ENCODE measurements at regions not wholly inside any gene's neighbourhood (a gene's known extent, or its start where the extent isn't known, plus 50 kb on each side); places are given as distances from the start of the nearest gene placed in this dataset.
A peak's percentile ranks its signal among the peaks of the same experiment; 100 is the strongest.
"Not testable (repeated sequence)": the region's sequence is repeated elsewhere in the genome, so short reads cannot be mapped to it uniquely, and the experiment has no call there.

DNA sequence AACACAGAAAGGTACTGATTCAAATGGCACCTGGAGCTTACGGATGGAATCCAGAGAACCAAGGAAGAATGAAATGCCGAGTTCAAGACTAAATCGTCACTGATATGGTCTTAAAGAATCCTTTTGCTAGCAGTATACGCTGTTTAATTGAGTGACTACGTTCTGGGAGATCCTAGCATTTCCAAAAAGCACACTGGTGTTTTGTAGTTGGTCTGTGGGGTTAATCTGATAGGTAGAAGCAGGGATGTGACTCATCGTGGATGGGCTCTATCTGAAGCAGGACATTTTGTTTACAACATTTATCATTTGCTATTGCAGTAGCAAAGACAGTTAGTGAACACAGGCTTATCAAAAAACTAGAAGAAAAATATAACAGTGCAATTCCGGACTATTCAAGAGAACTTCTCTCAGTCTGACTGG lies 169.2 kb upstream of the HMGA2 start:
- no peak for DNase-seq

- DNase-seq, result no peak
Measured at GRCh38 chr12:65656156-65656882, 168.0 kb upstream of the HMGA2 start.

DNA sequence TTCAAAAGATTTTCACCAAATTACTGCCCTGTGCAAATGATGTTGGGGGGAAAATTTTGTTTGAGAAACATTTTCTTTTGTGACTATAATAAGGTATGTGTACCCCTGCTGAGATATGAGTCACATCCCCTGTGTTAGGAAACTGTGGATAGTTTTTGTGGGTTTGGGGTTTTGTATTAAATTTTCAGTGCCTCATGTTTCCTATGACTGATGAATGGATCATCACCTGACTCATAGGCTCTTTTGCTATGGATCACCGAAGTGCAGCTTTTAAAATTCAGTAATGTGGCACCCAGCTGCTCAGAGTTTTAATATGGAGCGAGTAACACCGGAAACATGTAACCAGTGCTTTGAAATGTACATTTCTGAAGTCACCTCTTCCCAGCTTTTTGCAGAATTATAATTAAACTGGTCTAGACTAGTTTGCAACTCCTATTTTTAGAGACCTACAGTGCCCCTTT lies 167.4 kb upstream of the HMGA2 start:
- DNase-seq, result no peak

DNA sequence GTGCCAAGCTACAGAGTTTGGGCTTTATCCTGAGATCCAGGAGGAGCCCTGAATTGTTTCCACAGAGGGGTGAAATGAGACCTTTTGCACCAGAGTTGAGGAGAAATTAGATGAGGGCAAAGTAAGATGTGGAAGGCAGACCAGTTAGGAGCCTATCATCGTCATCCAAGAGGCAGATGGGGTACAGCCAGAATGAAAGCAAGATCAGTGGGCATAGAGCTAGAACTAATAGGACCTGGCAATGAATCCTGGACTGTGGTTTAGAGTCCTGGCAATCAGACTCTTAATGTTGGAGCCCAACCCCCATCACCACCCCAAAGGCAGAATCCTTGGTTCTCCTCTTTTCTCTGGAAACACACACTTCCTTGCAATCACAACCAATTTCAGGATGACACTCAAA lies 166.6 kb upstream of the HMGA2 start:
- DNase-seq, result no peak

DNA sequence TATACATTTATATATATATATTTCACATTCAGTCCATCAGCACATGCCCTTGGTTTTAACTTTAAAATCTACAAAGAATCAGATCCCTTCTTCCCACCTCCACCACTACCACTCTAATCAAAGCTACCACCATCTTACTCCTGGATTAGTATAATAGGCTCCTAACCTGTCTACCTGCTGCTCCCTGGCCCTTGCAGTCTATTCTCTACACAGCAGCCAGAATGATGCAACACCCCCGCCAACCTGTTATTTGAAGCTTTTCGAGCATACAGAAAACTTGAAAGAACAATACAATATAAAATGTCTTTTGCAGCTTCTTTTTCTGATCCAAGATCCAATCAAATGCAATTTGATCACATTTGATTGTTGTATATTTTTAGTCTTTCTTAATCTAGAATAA lies 165.9 kb upstream of the HMGA2 start:
- no peak for DNase-seq

- no peak for DNase-seq
Measured at GRCh38 chr12:65659681-65660080, 164.6 kb upstream of the HMGA2 start.

- DNase-seq, result no peak
Measured at GRCh38 chr12:65660096-65660495, 164.2 kb upstream of the HMGA2 start.

GRCh38 chr12:65660836-65661235 lies 163.4 kb upstream of the HMGA2 start:
- DNase-seq, result no peak

DNA sequence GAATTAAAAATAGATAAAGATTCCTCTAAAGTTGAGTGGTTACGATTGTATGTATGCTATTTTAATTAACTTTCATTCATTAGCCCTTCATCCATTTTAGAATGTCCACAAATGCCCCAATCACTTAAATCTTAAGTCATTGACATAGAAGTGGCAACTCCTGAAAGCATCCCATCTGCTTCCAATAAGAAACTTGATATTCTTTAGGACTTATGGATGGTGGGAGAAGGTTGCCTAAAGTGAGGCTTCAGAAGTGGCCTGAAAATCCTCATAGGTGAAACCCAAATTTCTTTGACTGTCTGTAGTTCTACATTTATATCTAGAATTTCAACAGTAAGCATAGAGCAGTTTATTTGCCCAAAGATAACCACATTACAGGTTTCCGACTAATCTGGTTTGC lies 161.7 kb upstream of the HMGA2 start:
- DNase-seq, result no peak

DNA sequence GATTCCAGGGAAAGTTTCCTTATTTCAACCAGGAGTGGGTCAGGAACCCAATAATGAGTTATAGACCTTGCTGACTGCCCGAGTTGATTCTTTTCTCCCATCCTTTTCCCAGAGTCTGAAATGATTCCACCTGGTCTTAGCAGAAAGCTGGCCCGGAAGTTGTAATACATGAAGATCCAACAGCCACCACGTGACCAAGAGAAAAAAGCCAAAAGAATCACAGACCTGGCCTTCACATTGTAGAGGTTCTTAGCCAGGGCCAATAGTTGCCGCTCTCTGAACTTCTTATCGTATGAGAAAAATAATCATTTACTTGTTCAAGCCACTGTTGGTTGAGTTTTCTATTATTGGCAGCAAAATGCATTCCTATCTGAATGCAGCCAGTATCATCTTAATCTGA lies 161.2 kb upstream of the HMGA2 start:
- no peak for DNase-seq

- DNase-seq, result no peak
Measured at GRCh38 chr12:65663648-65664047, 160.6 kb upstream of the HMGA2 start.

GRCh38 chr12:65664715-65665250 lies 159.5 kb upstream of the HMGA2 start:
- no peak for DNase-seq

DNA sequence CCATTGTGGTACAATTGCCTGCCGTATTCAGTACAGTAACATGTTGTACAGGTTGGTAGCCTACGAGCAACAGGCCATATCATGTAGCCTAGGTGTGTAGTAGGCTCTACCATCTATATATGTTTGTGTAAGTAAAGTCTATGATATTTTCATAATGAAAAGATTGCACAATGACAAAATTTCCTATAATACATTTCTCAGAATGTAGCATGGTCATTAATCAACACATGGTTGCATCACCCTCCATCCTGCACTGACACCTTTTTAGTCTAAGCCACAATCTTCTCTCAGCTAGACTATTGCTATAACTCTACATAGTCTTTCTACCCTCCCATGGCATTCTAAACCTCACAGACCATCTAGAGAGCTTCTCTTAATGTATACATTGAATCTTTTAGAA lies 158.5 kb upstream of the HMGA2 start:
- DNase-seq, result no peak

- no peak for DNase-seq
Measured at GRCh38 chr12:65666876-65667275, 157.4 kb upstream of the HMGA2 start.

- DNase-seq, result no peak
Measured at GRCh38 chr12:65667932-65668331, 156.4 kb upstream of the HMGA2 start.

DNA sequence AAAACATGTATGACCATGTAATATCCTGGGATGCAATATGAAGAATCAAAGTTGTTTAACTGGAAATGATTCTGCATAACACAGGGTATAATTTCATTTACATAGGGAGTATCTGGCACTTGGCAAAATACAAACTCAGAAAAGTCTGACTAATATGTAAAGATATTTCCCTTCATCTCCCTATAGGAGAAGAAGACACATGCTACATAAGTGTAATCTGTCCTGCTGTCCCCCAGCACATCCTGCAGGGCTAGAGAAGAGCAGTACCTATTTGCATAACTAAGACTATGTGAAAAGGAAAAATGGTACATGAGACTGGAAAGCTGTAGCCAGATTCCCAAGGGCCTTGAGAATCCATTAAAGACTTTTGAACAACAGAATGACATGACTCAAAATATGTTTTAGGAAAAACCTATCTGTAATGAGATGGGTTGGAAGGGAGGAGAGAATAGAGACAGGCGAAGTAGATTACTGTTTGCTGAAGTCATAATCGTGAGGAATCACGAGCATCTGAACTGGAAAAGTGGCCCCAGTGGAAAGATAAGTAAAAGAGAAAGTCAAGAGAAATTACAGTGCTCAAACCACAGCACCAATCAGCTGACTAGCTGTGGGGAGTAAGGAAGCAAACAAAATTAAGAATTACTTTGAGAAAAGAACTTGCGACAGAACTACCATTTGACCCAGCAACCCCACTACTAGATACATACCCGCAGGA lies 155.1 kb upstream of the HMGA2 start:
- DNase-seq, result no peak

GRCh38 chr12:65670775-65671174 lies 153.5 kb upstream of the HMGA2 start:
- DNase-seq, result no peak

- DNase-seq, result no peak
Measured at GRCh38 chr12:65672441-65672840, 151.8 kb upstream of the HMGA2 start.

DNA sequence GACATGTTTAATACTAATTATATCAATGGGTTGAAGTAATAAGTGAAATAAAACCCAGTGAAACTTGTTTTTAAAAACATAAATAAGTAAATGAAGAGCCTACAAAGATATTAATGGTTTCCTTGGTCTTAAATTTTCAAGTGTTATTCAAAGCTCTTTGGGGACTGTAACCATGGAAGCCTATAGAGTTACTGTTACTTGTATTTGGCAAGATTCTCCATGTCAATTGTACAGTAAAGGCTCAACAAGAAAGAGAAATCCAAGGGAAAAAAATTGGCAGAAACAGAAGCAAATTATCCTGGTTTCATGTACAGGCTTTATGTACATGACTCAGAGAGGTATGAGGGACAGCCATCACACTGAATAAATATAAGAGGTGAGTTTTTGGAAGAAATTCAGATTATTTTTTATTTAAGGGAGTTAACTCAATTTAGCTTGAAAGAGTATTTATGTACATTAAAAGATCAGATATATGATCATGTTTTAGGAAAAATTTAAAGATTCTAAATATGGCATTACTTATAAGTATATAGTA lies 151.1 kb upstream of the HMGA2 start:
- DNase-seq, result no peak

- DNase-seq, result no peak
Measured at GRCh38 chr12:65673732-65674131, 150.6 kb upstream of the HMGA2 start.

- DNase-seq, result peak; percentile 43
Measured at GRCh38 chr12:65675141-65675621, 149.1 kb upstream of the HMGA2 start.

GRCh38 chr12:65678172-65678571 lies 146.1 kb upstream of the HMGA2 start:
- not testable (repeated sequence) for DNase-seq

GRCh38 chr12:65681226-65681625 lies 143.1 kb upstream of the HMGA2 start:
- no peak for DNase-seq
